ENCODE measurements at regions not wholly inside any gene's neighbourhood (a gene's known extent, or its start where the extent isn't known, plus 50 kb on each side); places are given as distances from the start of the nearest gene placed in this dataset.

DNA sequence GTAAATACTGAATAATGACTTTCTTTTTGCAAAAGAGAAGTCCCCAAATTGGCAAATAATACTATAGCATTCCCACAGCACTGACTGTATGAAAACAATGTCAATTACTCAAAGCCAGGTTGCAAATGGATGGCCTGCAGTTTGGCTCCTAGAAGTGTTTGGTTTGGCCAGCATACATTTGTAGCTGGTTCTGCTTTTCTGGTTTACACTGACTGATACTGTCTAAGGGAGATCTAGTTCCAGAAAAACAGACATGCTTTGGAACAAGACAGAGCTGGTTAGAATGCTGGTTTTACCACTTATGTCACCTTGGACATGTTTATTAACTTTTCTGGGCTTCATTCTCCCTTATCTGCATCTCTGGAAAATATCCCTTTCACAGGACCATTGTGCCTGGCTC lies 81.5 kb upstream of the TRPM3 start:
- no peak for DNase-seq (ENCODE audit: low spot score)
- TF ChIP-seq, protein P1, sequence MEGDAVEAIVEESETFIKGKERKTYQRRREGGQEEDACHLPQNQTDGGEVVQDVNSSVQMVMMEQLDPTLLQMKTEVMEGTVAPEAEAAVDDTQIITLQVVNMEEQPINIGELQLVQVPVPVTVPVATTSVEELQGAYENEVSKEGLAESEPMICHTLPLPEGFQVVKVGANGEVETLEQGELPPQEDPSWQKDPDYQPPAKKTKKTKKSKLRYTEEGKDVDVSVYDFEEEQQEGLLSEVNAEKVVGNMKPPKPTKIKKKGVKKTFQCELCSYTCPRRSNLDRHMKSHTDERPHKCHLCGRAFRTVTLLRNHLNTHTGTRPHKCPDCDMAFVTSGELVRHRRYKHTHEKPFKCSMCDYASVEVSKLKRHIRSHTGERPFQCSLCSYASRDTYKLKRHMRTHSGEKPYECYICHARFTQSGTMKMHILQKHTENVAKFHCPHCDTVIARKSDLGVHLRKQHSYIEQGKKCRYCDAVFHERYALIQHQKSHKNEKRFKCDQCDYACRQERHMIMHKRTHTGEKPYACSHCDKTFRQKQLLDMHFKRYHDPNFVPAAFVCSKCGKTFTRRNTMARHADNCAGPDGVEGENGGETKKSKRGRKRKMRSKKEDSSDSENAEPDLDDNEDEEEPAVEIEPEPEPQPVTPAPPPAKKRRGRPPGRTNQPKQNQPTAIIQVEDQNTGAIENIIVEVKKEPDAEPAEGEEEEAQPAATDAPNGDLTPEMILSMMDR (IDR thresholded peaks at IDR 0.05; ENCODE audit: extremely low read depth, insufficient read depth, missing control alignments), result no peak
- in situ Hi-C loops (cut with MboI; ENCODE audit: low pct_unique_long_range_greater_than_20kb, low sequenced_read_pairs, unreplicated experiment), result no loop called here

DNA sequence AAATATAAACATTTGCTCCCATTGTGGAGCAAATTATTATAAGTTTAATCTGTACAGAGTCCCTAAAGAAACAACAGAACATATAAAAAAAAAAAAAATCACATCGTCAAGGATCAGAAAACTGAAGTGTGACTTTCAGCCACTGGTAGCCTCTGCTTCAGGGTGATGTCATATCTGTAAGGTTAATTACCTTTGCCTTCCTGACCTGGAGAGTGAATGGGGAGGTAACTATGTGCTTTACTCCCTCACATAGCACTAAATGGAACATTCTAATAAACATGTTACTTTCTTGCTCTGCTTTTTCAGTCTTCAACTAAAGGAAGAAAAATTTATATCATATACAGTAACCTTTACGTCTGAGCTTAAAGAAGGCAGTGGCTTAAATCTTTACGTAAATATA lies 70.3 kb upstream of the TRPM3 start:
- no peak for DNase-seq (ENCODE audit: low spot score)
- in situ Hi-C loops (cut with MboI; ENCODE audit: low pct_unique_long_range_greater_than_20kb, low sequenced_read_pairs, unreplicated experiment), result no loop called here
- TF ChIP-seq, protein P1 (IDR thresholded peaks at IDR 0.05; ENCODE audit: extremely low read depth, insufficient read depth, missing control alignments), result no peak

DNA sequence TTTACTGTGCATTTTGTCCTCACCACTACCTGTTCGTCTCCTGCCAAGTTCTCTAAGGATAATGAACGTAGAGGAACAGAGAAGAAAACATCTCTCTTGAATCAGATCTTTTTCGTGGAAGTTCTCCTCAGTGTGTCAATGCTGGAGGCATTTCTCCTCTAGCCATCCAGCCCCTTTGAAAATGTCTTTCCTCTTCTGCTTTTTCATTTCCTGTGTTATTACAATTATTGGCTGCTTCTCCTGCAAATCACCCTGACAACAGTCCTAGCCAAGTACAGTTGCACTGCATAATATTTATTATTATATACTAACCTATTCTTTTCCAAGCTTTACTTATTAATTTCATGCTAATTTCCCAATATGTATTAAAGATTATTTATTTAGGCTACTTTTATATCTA lies 61.8 kb upstream of the TRPM3 start:
- no peak for DNase-seq (ENCODE audit: low spot score)
- TF ChIP-seq, protein P1 (IDR thresholded peaks at IDR 0.05; ENCODE audit: extremely low read depth, insufficient read depth, missing control alignments), result no peak
- in situ Hi-C loops (cut with MboI; ENCODE audit: low pct_unique_long_range_greater_than_20kb, low sequenced_read_pairs, unreplicated experiment), result no loop called here

DNA sequence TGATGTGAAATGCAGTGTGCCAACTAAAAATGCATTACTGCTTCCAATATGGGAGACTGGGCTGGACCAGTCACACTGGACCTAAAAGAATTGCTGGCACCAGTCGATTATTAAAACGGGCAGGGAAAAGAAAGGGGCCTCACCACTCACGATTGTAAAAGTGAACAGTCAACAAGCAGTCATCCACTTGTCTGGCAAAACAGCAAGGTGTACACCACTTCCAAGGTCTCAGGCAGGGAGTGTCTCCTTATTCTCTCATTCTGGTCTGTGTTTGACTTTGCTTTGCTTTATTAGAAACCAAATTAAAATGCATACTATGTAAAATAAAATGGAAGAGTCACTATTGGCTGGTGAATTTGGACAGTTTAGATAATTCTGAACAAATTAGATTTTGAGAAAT lies 57.8 kb upstream of the TRPM3 start:
- no peak for DNase-seq (ENCODE audit: low spot score)
- in situ Hi-C loops (cut with MboI; ENCODE audit: low pct_unique_long_range_greater_than_20kb, low sequenced_read_pairs, unreplicated experiment), result no loop called here
- TF ChIP-seq, protein P1 (IDR thresholded peaks at IDR 0.05; ENCODE audit: extremely low read depth, insufficient read depth, missing control alignments), result no peak

DNA sequence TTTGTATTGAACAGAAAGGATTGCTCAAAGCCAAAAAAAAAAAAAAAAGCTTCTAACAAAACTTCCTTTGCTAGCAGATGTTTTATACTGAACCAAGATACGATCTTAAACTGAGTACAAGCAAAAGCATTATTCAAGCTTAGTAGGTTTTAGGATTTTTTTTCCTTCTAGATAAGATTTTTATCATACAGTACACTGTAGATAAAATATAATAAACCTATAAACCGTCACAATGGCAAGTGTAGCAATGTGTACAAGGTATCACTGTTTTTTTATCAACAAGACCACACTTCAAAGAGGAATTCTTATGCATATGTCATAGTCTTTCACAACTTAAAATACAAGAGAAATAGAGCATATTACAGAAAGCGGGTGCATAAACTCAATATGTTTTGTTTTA lies 56.5 kb upstream of the TRPM3 start:
- in situ Hi-C loops (cut with MboI; ENCODE audit: low pct_unique_long_range_greater_than_20kb, low sequenced_read_pairs, unreplicated experiment), result no loop called here
- TF ChIP-seq, protein P1 (IDR thresholded peaks at IDR 0.05; ENCODE audit: extremely low read depth, insufficient read depth, missing control alignments), result no peak
- DNase-seq (ENCODE audit: low spot score), result no peak

DNA sequence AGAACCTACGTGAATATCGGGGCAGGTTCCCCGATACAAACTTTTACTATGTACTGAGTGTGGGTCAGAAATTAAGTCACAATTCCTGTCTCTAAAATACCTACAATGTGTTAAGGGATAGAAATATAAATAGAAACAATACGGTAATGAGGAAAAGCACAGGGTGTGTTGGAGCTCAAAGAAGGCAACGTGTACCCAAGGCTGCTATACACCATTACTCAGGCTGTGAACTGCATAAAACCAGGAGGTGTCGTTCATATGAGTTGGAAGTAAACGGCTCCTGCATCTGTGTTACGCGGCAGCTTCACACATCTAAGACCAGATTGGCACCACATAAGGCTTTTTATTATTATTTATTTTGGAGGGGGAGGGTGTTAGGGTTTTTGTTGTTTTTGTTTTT lies 50.1 kb upstream of the TRPM3 start:
- TF ChIP-seq, protein P1 (IDR thresholded peaks at IDR 0.05; ENCODE audit: extremely low read depth, insufficient read depth, missing control alignments), result no peak
- in situ Hi-C loops (cut with MboI; ENCODE audit: low pct_unique_long_range_greater_than_20kb, low sequenced_read_pairs, unreplicated experiment), result no loop called here
- no peak for DNase-seq (ENCODE audit: low spot score)

All from GM13977 (cell line).